ENCODE measurements at regions not wholly inside any gene's neighbourhood (a gene's known extent, or its start where the extent isn't known, plus 50 kb on each side); places are given as distances from the start of the nearest gene placed in this dataset.

GRCh38 chr9:18368206-18368605, 105.7 kb upstream of the ADAMTSL1 start:
- no peak for DNase-seq (ENCODE audit: low spot score in 2 of 2)
- TF ChIP-seq POLR2A (IDR thresholded peaks at IDR 0.05) (no peak), CTCF (IDR thresholded peaks at IDR 0.05) (no peak)
- intact Hi-C loops (cut with DNase I; ENCODE audit: low total_unique reads) = no loop called here
- no peak overlapping the region for H3K4me3 ChIP-seq (ENCODE audit: low read depth, poor library complexity, severe bottlenecking)
- 89 to 94% methylated on average over 4 of the region's 4 CpGs for WGBS, 2 donors

- intact Hi-C loops (cut with DNase I; ENCODE audit: low total_unique reads) = no loop called here
- no peak for TF ChIP-seq POLR2A (IDR thresholded peaks at IDR 0.05)
- no peak for TF ChIP-seq CTCF (IDR thresholded peaks at IDR 0.05)
- H3K4me3 ChIP-seq (ENCODE audit: low read depth, poor library complexity, severe bottlenecking) = no peak overlapping the region
- DNase-seq (ENCODE audit: low spot score in 2 of 2) = no peak
Measured at GRCh38 chr9:18371141-18371540, 102.8 kb upstream of the ADAMTSL1 start.

- no peak for DNase-seq (ENCODE audit: low spot score in 2 of 2)
- 56 to 63% methylated on average over 3 of the region's 3 CpGs for WGBS, 2 donors
- TF ChIP-seq CTCF (IDR thresholded peaks at IDR 0.05) (no peak), POLR2A (IDR thresholded peaks at IDR 0.05) (no peak)
- no peak overlapping the region for H3K4me3 ChIP-seq (ENCODE audit: low read depth, poor library complexity, severe bottlenecking)
- intact Hi-C loops (cut with DNase I; ENCODE audit: low total_unique reads) = no loop called here
Measured at GRCh38 chr9:18371621-18372020, 102.3 kb upstream of the ADAMTSL1 start.

- 64% methylated on average over 5 of the region's 5 CpGs for WGBS, 2 donors
- no peak overlapping the region for H3K4me3 ChIP-seq (ENCODE audit: low read depth, poor library complexity, severe bottlenecking)
- TF ChIP-seq POLR2A (IDR thresholded peaks at IDR 0.05) = no peak
- no peak for TF ChIP-seq CTCF (IDR thresholded peaks at IDR 0.05)
- intact Hi-C loops (cut with DNase I; ENCODE audit: low total_unique reads) = no loop called here
- no peak for DNase-seq (ENCODE audit: low spot score in 2 of 2)
Measured at GRCh38 chr9:18379073-18379811, 94.7 kb upstream of the ADAMTSL1 start.

- no peak overlapping the region for H3K4me3 ChIP-seq (ENCODE audit: low read depth, poor library complexity, severe bottlenecking)
- intact Hi-C loops (cut with DNase I; ENCODE audit: low total_unique reads) = no loop called here
- TF ChIP-seq CTCF (IDR thresholded peaks at IDR 0.05) = no peak
- TF ChIP-seq POLR2A (IDR thresholded peaks at IDR 0.05) = no peak
- WGBS, 2 donors = 60 to 65% methylated on average over 4 of the region's 4 CpGs
- DNase-seq (ENCODE audit: low spot score in 2 of 2) = no peak
Measured at GRCh38 chr9:18382243-18382642, 91.7 kb upstream of the ADAMTSL1 start.

- intact Hi-C loops (cut with DNase I; ENCODE audit: low total_unique reads) = no loop called here
- no peak for TF ChIP-seq POLR2A (IDR thresholded peaks at IDR 0.05)
- TF ChIP-seq CTCF (IDR thresholded peaks at IDR 0.05) = no peak
- DNase-seq (ENCODE audit: low spot score in 2 of 2) = no peak
- H3K4me3 ChIP-seq (ENCODE audit: low read depth, poor library complexity, severe bottlenecking) = no peak overlapping the region
- 84 to 89% methylated on average over 4 of the region's 4 CpGs for WGBS, 2 donors
Measured at GRCh38 chr9:18384066-18384465, 89.9 kb upstream of the ADAMTSL1 start.
